ENCODE measurements at regions not wholly inside any gene's neighbourhood (a gene's known extent, or its start where the extent isn't known, plus 50 kb on each side); places are given as distances from the start of the nearest gene placed in this dataset.

DNA sequence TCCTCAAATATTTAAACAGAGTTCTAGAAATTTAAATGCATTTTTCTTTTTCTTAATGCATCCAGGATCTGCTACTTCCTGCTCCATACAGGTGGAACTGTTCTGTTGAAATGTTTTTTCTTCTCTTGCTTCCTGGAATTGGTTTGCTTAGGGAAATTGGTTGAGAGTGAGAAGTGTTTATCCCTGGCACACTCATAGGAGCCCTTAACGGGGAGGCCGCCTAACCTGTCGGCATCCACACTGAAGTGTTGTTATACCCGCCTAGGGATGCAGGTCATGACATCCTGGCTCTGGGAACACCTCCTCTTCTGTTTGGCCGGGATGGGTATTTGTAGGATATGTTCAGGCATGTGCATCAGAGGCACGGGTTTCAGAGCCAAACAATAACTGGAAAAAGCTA, 239.7 kb downstream of the GADD45G start:
- DNase-seq (ENCODE audit: low read depth, low spot score): no peak
- Histone ChIP-seq H3K36me3 (ENCODE audit: control insufficient read depth, insufficient read depth, low read length) (no peaks in the 10 kb centered on the region), H3K27ac (ENCODE audit: low read length) (no peak overlapping the region), H3K4me3 (ENCODE audit: low read length) (no peak overlapping the region), H3K9me3 (ENCODE audit: control insufficient read depth, insufficient read depth, low read length) (no peaks in the 10 kb centered on the region), H3K27me3 (ENCODE audit: control insufficient read depth, insufficient read depth, low read length) (no peaks in the 10 kb centered on the region), H3K4me1 (ENCODE audit: control insufficient read depth, insufficient read depth, low read length) (no peaks in the 10 kb centered on the region; the same call in 1 of the 2 replicates)
- no CpG with 5 or more reads among the region's 6 CpGs for WGBS (ENCODE audit: insufficient coverage, insufficient read length)

DNA sequence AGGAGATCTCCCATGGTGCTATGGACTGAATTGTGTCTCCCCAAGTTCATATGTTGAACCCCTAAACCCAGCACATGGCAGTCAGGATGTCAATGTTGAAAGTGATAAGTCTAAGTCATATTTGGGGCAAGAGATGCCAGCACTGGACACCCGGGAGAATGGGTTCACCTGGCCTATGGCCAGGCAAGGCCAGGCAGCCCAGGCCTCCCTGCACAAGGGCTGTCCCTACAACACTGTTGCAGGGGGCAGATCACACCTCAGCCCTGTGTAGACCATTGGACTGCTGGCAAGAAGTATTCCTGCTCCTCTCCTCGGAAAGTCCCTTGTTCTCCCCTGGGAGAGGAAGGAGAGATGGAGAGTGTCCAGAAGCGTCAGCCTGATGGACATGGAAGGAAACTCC, 240.5 kb downstream of the GADD45G start:
- H3K4me1 ChIP-seq (ENCODE audit: control insufficient read depth, insufficient read depth, low read length): no peaks in the 10 kb centered on the region; the same call in 1 of the 2 replicates
- no CpG with 5 or more reads among the region's 3 CpGs for WGBS (ENCODE audit: insufficient coverage, insufficient read length)
- H3K36me3 ChIP-seq (ENCODE audit: control insufficient read depth, insufficient read depth, low read length): no peaks in the 10 kb centered on the region
- H3K9me3 ChIP-seq (ENCODE audit: control insufficient read depth, insufficient read depth, low read length): no peaks in the 10 kb centered on the region
- H3K27ac ChIP-seq (ENCODE audit: low read length): no peak overlapping the region
- no peak for DNase-seq (ENCODE audit: low read depth, low spot score)
- H3K4me3 ChIP-seq (ENCODE audit: low read length): no peak overlapping the region
- H3K27me3 ChIP-seq (ENCODE audit: control insufficient read depth, insufficient read depth, low read length): no peaks in the 10 kb centered on the region

DNA sequence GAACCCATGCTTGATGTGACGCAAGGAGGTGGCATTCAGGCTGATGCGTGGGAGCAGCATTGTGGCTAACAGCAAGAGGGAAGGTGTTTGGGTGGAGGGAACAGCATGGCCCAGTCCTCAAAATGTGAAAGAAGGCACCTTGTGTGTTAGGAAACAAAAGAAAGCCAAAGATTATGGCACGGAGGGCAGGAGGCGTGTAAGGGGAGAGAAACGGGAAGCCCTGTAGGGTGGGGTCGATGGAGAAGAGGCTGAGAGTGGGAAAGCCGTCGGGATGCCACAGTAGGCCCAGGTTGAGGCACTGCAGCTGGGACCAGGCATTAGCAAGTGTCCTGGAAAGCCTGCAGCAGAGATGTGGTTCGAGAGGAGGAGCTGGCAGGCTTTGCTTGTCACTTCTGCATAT, 241.1 kb downstream of the GADD45G start:
- no peaks in the 10 kb centered on the region for H3K27me3 ChIP-seq (ENCODE audit: control insufficient read depth, insufficient read depth, low read length)
- H3K27ac ChIP-seq (ENCODE audit: low read length): no peak overlapping the region
- no peak overlapping the region for H3K4me3 ChIP-seq (ENCODE audit: low read length)
- no peaks in the 10 kb centered on the region for H3K9me3 ChIP-seq (ENCODE audit: control insufficient read depth, insufficient read depth, low read length)
- no peak for DNase-seq (ENCODE audit: low read depth, low spot score)
- WGBS (ENCODE audit: insufficient coverage, insufficient read length): no CpG with 5 or more reads among the region's 9 CpGs
- no peaks in the 10 kb centered on the region; the same call in 1 of the 2 replicates for H3K4me1 ChIP-seq (ENCODE audit: control insufficient read depth, insufficient read depth, low read length)
- H3K36me3 ChIP-seq (ENCODE audit: control insufficient read depth, insufficient read depth, low read length): no peaks in the 10 kb centered on the region

DNA sequence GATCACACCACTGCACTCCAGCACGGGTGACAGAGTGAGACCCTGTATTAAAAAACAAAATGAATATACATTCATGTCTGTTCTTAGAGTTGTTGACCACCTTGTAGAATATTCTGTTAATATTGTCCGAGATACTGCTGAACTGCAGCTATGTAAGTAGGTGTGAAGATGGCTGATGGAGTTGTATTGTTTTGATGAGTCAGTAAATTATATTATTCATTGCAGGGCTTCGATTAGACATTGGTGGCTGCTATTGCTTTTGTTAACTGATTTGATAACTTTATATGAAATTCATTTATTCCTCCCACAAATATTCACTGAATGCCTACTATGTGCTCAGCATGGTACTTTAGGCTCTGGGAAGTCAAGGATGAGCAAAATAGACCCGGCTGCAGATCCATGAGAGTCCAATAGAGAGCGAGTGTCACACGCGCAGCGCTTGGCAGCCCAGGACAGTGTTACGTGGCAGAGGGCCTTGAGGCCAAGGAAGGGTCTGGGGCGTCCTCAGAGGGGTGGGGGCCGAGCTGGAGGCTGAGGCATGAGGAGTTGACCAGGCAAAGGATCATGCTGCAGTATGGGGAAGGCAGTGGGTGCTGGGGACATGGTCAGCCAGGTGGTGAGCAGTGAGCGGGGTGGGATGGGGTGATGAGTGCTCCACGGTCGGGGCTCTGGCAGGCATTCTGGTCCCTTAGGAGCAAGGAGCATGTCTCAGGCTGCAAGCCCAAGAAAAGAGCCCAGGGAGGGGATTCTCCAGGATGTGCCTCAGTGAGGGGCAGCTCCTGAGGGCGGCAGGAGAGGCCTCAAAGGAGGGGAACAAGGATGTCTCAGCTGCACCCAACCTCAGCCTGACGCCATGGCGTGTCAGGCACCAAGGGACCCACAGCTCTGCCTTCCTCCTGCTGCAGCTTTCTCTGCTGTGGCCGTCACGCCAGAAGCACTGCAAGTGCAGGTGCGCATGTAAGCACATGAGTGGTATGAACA, 243.5 kb downstream of the GADD45G start:
- Histone ChIP-seq H3K27me3 (ENCODE audit: control insufficient read depth, insufficient read depth, low read length) (no peaks in the 10 kb centered on the region), H3K27ac (ENCODE audit: low read length) (no peak overlapping the region), H3K4me1 (ENCODE audit: control insufficient read depth, insufficient read depth, low read length) (no peaks in the 10 kb centered on the region), H3K36me3 (ENCODE audit: control insufficient read depth, insufficient read depth, low read length) (no peaks in the 10 kb centered on the region), H3K9me3 (ENCODE audit: control insufficient read depth, insufficient read depth, low read length) (no peaks in the 10 kb centered on the region), H3K4me3 (ENCODE audit: low read length) (no peak overlapping the region; the same call in 1 of the 2 replicates)
- WGBS (ENCODE audit: insufficient coverage, insufficient read length): no CpG with 5 or more reads among the region's 20 CpGs
- no peak for DNase-seq (ENCODE audit: low read depth, low spot score)

DNA sequence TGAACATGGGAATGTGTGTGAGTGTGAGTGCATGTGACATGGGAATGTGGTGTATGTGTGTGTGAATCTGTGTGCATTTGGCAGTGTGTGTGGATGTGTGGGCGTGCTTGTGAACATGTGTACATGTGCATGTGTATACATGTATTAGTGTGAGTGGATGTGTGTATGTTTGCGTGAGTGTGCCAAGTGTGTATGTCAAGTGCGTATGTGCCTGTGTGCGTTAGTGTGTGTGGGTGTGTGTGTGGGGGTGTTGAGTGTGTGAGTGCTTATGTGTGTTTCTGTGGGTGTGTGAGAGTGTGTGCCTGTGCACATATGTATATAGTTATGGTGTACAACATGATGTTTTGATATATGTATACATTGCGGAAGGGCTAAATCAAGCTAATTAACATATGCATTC, 244.3 kb downstream of the GADD45G start:
- Histone ChIP-seq H3K4me3 (ENCODE audit: low read length) (no peak overlapping the region), H3K9me3 (ENCODE audit: control insufficient read depth, insufficient read depth, low read length) (no peaks in the 10 kb centered on the region), H3K4me1 (ENCODE audit: control insufficient read depth, insufficient read depth, low read length) (0 out of 2 replicates have a peak, but pooled peaks cover 1% of the 10 kb centered on the region), H3K27ac (ENCODE audit: low read length) (no peak overlapping the region), H3K36me3 (ENCODE audit: control insufficient read depth, insufficient read depth, low read length) (no peaks in the 10 kb centered on the region), H3K27me3 (ENCODE audit: control insufficient read depth, insufficient read depth, low read length) (no peaks in the 10 kb centered on the region)
- no peak for DNase-seq (ENCODE audit: low read depth, low spot score)
- 100% methylated on average over 3 of the region's 5 CpGs for WGBS (ENCODE audit: insufficient coverage, insufficient read length)

DNA sequence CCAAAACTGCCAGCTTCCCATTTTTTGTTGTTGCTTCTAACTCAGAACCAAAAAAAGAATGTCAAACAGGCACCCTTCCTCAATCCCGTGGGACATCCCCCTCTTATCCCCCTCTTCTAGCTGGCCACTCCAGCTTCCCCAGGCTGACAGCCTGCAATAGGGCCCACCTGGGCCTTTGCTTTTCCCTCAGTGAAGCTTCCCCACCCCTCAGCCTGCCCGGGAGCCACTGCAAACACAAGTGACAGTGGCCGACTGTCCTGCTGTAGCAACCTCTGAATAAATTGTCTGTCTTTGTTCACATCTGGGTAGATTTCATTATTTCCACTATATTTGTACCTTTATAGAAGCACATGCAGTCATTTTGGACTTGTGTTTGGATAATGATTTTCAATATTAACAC, 245.3 kb downstream of the GADD45G start:
- Histone ChIP-seq H3K4me1 (ENCODE audit: control insufficient read depth, insufficient read depth, low read length) (0 out of 2 replicates have a peak, but pooled peaks cover 1% of the 10 kb centered on the region), H3K4me3 (ENCODE audit: low read length) (no peak overlapping the region), H3K27ac (ENCODE audit: low read length) (no peak overlapping the region), H3K36me3 (ENCODE audit: control insufficient read depth, insufficient read depth, low read length) (no peaks in the 10 kb centered on the region), H3K9me3 (ENCODE audit: control insufficient read depth, insufficient read depth, low read length) (no peaks in the 10 kb centered on the region), H3K27me3 (ENCODE audit: control insufficient read depth, insufficient read depth, low read length) (no peaks in the 10 kb centered on the region)
- no peak for DNase-seq (ENCODE audit: low read depth, low spot score)
- no CpG with 5 or more reads among the region's 3 CpGs for WGBS (ENCODE audit: insufficient coverage, insufficient read length)

DNA sequence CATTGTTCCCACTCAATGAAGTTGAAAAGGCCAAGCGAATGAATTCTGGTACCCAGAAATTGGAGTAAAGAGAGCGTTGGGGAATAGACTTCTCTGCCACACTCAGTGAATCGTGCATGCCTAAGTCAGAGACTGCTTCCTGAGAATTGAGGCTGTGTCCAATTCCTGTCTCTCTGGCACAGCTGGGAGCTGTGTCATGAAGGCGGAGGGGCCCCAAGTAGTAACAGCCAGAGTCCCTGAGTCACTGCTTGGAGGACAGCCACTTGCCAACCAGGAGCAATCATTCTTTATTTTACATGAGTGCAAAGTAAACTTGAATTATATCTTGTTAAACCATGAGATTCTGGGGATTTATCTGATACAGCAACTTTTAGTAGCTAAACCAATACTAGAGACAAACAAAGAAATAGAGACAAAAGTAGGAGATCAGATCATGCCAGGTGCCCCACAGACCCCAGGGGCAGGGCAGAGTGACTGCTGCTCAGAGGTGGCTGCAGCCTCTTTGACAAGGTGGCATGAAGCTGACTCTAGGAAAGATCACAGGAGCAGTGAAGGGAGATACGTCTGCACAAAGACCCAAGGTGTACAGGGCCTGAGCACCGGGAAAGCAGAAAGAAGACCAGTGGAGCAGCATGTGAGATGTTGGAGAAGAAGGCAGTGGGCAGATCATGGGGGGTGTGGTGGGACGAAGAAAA, 246.0 kb downstream of the GADD45G start:
- Histone ChIP-seq H3K4me3 (ENCODE audit: low read length) (no peak overlapping the region), H3K36me3 (ENCODE audit: control insufficient read depth, insufficient read depth, low read length) (no peaks in the 10 kb centered on the region), H3K27me3 (ENCODE audit: control insufficient read depth, insufficient read depth, low read length) (no peaks in the 10 kb centered on the region), H3K4me1 (ENCODE audit: control insufficient read depth, insufficient read depth, low read length) (0 out of 2 replicates have a peak, but pooled peaks cover 1% of the 10 kb centered on the region), H3K9me3 (ENCODE audit: control insufficient read depth, insufficient read depth, low read length) (no peaks in the 10 kb centered on the region), H3K27ac (ENCODE audit: low read length) (no peak overlapping the region)
- WGBS (ENCODE audit: insufficient coverage, insufficient read length): no CpG with 5 or more reads among the region's 7 CpGs
- DNase-seq (ENCODE audit: low read depth, low spot score): no peak

DNA sequence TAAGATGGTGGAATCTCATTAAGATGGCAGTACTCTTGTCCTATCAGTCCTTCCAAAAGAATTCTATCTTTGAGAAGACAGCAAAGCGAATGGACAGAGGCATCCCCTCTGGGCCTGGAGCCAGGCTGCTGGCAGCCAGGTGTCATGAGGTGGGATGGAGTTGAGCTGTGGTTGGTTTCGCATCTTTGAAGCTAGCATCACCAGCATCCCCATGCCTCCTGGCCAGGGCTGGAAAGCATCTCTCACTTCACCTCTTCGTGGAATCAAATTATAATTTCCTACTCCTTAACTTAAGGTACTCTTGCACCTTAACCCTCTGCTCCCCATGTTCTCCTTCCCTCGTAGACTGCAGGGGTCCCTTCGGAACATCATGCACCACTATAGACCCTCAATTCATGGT, 248.3 kb downstream of the GADD45G start:
- Histone ChIP-seq H3K36me3 (ENCODE audit: control insufficient read depth, insufficient read depth, low read length) (no peaks in the 10 kb centered on the region), H3K4me3 (ENCODE audit: low read length) (no peak overlapping the region), H3K4me1 (ENCODE audit: control insufficient read depth, insufficient read depth, low read length) (0 out of 2 replicates have a peak, but pooled peaks cover 1% of the 10 kb centered on the region), H3K9me3 (ENCODE audit: control insufficient read depth, insufficient read depth, low read length) (no peaks in the 10 kb centered on the region), H3K27ac (ENCODE audit: low read length) (no peak overlapping the region), H3K27me3 (ENCODE audit: control insufficient read depth, insufficient read depth, low read length) (no peaks in the 10 kb centered on the region)
- DNase-seq (ENCODE audit: low read depth, low spot score): no peak
- no CpG with 5 or more reads among the region's 5 CpGs for WGBS (ENCODE audit: insufficient coverage, insufficient read length)

DNA sequence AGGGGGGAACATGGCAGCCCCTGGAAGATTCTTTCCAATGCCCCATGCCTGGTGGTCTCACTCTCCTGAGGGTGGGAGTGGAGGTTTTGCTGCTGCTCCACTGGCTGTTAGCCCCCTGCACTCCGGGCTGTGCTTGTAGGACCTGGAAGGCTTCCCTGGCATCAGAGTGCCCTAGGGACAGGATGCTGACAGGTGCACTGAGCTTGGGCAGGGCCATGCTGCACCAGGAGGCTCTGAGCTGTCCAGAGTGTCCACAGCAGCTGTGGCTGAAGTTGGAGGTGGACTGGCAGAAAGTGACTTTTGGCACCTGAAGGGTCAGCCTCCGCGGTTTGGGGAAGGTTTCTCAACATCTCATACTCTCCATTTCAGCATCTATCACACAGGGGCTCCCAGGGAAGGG, 249.1 kb downstream of the GADD45G start:
- H3K4me3 ChIP-seq (ENCODE audit: low read length): no peak overlapping the region
- H3K27ac ChIP-seq (ENCODE audit: low read length): no peak overlapping the region
- H3K36me3 ChIP-seq (ENCODE audit: control insufficient read depth, insufficient read depth, low read length): no peaks in the 10 kb centered on the region
- no peaks in the 10 kb centered on the region for H3K27me3 ChIP-seq (ENCODE audit: control insufficient read depth, insufficient read depth, low read length)
- 0 out of 2 replicates have a peak, but pooled peaks cover 1% of the 10 kb centered on the region for H3K4me1 ChIP-seq (ENCODE audit: control insufficient read depth, insufficient read depth, low read length)
- no peaks in the 10 kb centered on the region for H3K9me3 ChIP-seq (ENCODE audit: control insufficient read depth, insufficient read depth, low read length)
- no peak for DNase-seq (ENCODE audit: low read depth, low spot score)
- no CpG with 5 or more reads among the region's 3 CpGs for WGBS (ENCODE audit: insufficient coverage, insufficient read length)

DNA sequence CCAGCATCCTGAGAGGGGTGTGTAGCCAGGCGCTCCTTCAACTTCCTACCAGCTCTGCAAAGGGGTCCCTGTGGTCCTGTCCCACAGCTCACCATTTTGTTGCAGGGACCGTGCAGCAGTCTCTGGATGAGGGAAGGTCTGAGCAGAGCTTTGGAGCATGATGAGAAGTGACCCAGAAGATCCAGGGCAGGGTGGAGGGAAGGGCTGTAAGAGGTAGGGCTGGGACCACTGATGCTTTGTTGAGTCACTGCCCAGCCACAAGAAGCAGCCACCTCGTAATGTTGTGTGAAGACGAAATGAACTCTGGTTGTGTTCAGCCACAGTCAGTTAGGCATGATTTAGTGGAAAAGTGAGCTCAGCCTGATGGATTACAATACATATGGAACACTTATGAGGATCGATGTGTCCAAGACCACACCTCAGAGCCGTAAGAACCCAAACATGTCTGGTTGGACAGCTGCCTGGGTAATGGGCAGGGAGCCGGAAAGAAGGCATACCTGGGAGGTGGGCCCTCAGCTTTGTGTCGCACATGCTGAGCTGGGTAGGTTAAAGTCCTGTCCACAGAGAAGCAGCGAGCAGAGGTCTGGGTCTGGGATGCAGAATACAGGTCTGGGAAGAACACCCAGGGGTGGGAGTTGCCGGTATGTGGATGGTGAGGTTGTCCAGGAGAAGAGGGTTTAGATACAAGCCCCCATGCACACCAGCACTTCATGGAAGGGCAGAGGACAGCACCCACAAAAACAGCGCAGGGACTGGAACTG, 250.1 kb downstream of the GADD45G start:
- Histone ChIP-seq H3K4me3 (ENCODE audit: low read length) (no peak overlapping the region), H3K27ac (ENCODE audit: low read length) (no peak overlapping the region), H3K4me1 (ENCODE audit: control insufficient read depth, insufficient read depth, low read length) (0 out of 2 replicates have a peak, but pooled peaks cover 1% of the 10 kb centered on the region), H3K9me3 (ENCODE audit: control insufficient read depth, insufficient read depth, low read length) (no peaks in the 10 kb centered on the region), H3K36me3 (ENCODE audit: control insufficient read depth, insufficient read depth, low read length) (no peaks in the 10 kb centered on the region), H3K27me3 (ENCODE audit: control insufficient read depth, insufficient read depth, low read length) (no peaks in the 10 kb centered on the region)
- WGBS (ENCODE audit: insufficient coverage, insufficient read length): no CpG with 5 or more reads among the region's 11 CpGs
- no peak for DNase-seq (ENCODE audit: low read depth, low spot score)
